ENCODE measurements at regions not wholly inside any gene's neighbourhood (a gene's known extent, or its start where the extent isn't known, plus 50 kb on each side); places are given as distances from the start of the nearest gene placed in this dataset.

DNA sequence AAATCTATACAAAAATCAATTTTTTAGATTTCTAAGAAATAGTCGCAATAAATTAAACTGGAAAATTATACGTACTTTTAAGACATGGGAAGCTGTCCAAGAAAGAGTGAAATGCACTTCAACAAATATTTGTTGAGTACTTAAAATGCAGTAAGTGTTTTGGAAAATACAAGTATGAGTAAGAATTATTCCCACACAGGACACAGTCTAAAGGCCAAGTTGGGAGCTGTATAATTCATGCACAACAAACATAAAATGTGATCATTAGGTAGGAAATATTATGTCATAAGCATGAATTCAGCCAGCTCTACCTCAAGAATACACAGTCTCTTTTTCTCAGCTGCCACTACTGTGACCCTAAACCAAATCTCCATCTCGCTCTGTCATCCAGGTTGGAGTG, 267.6 kb downstream of the CNTN3 start:
- no peak for DNase-seq

DNA sequence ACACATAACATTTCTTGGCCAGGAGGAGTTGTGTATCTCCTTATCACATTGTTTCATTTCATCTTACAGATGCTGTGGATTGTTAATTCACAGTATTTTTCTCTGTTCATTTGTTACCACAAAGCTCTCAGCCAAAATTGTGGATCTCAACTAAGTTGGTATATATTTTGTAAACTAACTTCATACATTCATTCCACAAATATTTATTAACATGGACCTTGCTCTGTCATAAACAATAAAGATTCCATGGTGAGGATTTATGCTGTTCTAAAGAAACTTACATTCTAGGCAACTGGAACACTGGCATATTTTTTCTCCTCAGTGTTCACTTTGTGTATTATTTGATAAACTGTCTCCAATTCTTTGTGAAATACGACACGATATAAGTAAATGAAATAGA, 268.8 kb downstream of the CNTN3 start:
- no peak for DNase-seq

DNA sequence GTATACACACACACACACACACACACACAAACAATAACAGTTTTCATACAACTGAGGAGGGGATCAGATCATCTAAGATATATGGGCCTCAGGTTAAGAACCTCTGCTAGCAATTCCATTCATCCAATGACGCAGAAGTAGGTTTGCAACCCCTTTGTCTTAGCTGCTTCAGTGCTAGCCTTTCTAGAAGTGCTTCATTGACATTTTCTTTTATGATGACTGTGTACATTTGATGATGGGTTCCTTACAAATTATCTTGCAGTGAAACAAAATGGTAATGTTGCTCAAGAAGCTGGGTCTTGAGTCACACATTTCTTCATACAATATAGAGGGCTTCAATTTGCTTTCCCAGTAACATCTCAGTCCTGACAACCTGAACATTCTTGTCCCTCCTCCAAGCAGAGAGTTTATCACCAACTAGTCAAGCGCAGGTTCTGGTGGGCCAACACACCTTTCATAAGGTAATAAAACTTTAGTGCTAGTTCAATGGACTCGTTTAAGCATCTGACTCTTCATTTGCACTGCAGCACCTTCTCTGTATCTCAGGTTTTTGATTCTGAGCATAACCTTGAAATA, 269.5 kb downstream of the CNTN3 start:
- DNase-seq, result no peak

GRCh38 chr3:74343391-74343790, 271.1 kb downstream of the CNTN3 start:
- no peak for DNase-seq

- no peak for DNase-seq
Observed at GRCh38 chr3:74338998-74339397, 275.5 kb downstream of the CNTN3 start.

- no peak for DNase-seq
Observed at GRCh38 chr3:74332165-74332564, 282.3 kb downstream of the CNTN3 start.

GRCh38 chr3:74331711-74332110, 282.7 kb downstream of the CNTN3 start:
- no peak for DNase-seq

DNA sequence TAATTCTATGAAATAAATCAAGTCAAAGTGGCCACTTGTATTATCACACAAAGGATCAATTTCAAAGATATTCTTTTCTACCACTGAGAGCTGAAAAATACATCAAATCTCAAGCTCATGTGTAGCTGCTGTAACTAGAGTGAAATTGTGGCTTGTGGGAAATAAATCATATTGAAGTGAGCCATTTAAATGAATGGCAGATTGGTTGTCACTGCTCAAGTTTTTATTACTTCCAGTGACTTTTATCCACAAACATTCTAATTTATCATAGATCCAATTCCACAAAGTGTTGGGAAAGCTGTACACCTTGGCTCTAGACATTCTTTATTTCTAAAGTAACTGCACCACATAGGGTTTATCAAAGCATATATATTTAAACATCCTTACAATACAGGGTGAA, 285.4 kb downstream of the CNTN3 start:
- no peak for DNase-seq

DNA sequence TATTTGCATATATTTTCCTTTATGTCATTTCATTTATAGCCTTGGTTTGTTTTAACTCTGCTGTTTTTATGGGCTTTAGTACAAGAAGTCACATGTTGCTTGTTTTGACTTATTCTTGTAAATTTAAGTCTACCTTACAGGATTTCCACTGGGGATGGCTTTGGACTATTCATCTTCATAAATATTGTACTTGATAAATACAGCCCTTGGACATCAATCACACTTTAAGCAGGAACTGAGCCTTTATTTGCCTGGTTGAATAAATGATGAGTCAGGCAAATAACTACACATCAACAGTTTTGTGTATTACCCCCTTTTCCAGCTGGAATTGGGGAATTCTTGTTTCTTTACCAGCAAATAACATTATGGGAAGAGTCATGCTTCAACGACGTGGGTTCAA, 286.0 kb downstream of the CNTN3 start:
- DNase-seq, result no peak

DNA sequence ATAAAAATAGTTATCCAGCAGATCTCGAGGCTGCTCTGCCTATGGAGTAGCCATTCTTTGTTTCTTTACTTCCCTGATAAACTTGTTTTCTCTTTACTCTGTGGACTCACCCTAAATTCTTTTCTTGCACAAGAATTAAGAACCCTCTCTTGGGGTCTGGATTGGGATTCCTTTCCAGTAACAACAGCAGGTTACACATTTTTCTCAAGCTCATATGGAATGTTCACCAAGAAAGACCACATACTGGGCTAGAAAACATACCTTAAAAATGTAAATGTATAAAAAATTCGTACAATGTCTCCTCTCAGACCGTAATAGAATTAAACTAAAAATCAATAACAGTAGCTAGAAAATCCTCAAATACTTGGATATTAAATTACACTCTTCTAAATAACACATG, 299.2 kb downstream of the CNTN3 start:
- no peak for DNase-seq

DNA sequence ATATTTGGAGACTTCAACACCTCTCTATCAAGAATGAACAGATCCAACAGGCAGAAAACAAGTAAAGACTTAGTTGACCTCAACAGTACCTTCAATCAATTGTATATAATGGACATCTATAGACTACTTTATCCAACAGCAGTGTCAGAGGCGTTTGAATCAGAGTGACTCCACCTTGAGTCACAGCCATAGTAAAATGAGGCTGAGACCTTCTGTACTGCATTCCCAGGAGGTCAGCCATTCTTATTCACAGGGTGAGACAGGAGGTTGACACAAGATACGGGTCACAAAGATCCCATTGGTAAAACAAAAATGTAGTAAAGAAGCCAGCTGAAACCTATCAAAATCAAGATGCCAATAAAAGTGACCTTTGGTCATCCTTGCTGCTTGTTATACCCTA, 299.8 kb downstream of the CNTN3 start:
- DNase-seq, result no peak

DNA sequence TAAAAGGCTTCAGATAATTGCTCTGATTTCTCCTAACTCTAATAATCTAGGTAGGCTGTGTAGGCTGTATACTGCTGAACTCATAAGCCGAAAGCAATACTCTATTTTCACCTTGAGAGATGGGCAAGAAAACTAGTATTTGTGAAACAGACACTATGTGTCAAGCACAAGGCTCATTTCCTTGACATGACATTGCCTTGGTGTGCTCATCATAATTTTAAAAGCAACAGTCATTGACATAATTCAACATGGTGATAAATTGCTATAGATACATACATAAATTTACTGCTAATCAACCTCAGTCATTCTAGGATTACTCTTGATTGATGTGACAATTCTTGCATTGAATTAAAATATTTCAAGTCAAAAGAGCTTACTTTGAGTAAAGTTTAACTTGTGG, 304.7 kb downstream of the CNTN3 start:
- no peak for DNase-seq

GRCh38 chr3:74304424-74304823, 310.0 kb downstream of the CNTN3 start:
- DNase-seq, result no peak

GRCh38 chr3:74303711-74304110, 310.7 kb downstream of the CNTN3 start:
- DNase-seq, result no peak

GRCh38 chr3:74302969-74303368, 311.5 kb downstream of the CNTN3 start:
- DNase-seq, result no peak

GRCh38 chr3:74302281-74302680, 312.2 kb downstream of the CNTN3 start:
- DNase-seq, result no peak

DNA sequence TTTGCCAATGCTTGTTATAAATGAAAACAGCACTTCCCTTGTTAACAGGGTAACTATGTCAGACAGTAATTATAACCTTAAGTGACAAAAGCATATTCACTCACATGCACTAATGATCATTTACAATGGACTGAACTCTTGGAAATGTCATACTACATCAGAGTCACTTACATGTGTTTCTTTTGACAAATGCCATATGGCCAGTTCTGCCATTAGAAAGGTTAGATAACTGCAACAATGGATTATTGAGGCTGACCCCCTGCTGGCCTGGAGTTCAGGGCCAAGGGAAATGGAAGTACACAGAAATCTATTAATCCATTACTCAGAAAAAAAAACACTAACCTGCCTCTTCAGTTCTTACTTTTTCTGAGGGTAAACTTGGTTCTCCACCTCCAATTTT, 313.4 kb downstream of the CNTN3 start:
- DNase-seq, result no peak

- DNase-seq, result no peak
Observed at GRCh38 chr3:74295479-74295878, 319.0 kb downstream of the CNTN3 start.

- DNase-seq, result no peak
Observed at GRCh38 chr3:74288761-74289160, 325.7 kb downstream of the CNTN3 start.

GRCh38 chr3:74287557-74287956, 326.9 kb downstream of the CNTN3 start:
- no peak for DNase-seq

DNA sequence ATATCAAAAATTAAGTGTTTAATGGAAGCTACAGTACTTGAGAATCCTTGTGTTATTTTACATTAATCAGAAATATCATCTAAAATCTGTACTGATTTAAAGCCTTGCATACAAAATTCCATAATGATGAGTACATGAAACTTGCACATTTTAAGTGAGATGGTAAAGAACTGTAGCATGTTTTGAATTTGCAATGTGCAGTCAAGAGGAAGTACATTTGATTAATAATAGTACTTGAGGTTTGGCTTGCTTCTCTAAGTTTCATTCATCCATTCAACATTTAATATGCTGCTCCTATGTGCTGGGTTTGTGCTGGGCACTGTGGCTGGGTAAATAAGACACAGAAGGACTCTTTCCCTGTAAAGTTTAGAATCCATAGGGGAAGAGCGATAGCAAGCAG, 332.3 kb downstream of the CNTN3 start:
- DNase-seq, result no peak

- DNase-seq, result no peak
Observed at GRCh38 chr3:74281705-74282104, 332.8 kb downstream of the CNTN3 start.

GRCh38 chr3:74273555-74274402, 340.7 kb downstream of the CNTN3 start:
- DNase-seq, result no peak

- DNase-seq, result no peak
Observed at GRCh38 chr3:74273091-74273490, 341.4 kb downstream of the CNTN3 start.

- no peak for DNase-seq
Observed at GRCh38 chr3:74271541-74271940, 342.9 kb downstream of the CNTN3 start.
